H9 (cell line): ENCODE measurements at regions not wholly inside any gene's neighbourhood (a gene's known extent, or its start where the extent isn't known, plus 50 kb on each side); places are given as distances from the start of the nearest gene placed in this dataset.

Experiments
- DNase-seq: peaks from one replicate; pipeline ENCODE4 v3.0.0-alpha.2; 2017
- H2AFZ ChIP-seq: one replicate; pipeline ENCODE4 v1.6.1; 2013; ENCODE audit warnings: mild to moderate bottlenecking, low read length, control low read depth, moderate library complexity
- H2AK5ac ChIP-seq: 2 replicates; pipeline ENCODE4 v1.6.1; 2013; ENCODE audit warnings: low read length, control low read depth, mixed read lengths; ENCODE audit not compliant: insufficient read length
- H2BK120ac ChIP-seq: one replicate; pipeline ENCODE4 v1.6.1; 2013; ENCODE audit warnings: low read depth, mild to moderate bottlenecking, low read length, control low read depth, inconsistent platforms; ENCODE audit not compliant: poor library complexity, severe bottlenecking
- H2BK12ac ChIP-seq: 2 replicates; pipeline ENCODE4 v1.6.1; 2013; ENCODE audit warnings: low read length, control low read depth, mixed read lengths, low read depth; ENCODE audit not compliant: insufficient read length
- H2BK15ac ChIP-seq: 2 replicates; pipeline ENCODE4 v1.6.1; 2013; ENCODE audit warnings: low read depth, low read length, control low read depth
- H2BK20ac ChIP-seq: one replicate; pipeline ENCODE4 v1.6.1; 2013; ENCODE audit warnings: low read depth, mild to moderate bottlenecking, low read length, control low read depth, inconsistent platforms; ENCODE audit not compliant: poor library complexity, severe bottlenecking
- H2BK5ac ChIP-seq: 2 replicates; pipeline ENCODE4 v1.6.1; 2013; ENCODE audit warnings: low read length, control low read depth, mixed read lengths; ENCODE audit not compliant: insufficient read length
- H3K14ac ChIP-seq: 2 replicates; pipeline ENCODE4 v1.6.1; 2013; ENCODE audit warnings: low read length, control low read depth; ENCODE audit not compliant: insufficient read depth
- H3K18ac ChIP-seq: 2 replicates; pipeline ENCODE4 v1.6.1; 2013; ENCODE audit warnings: low read depth, mild to moderate bottlenecking, mixed read lengths, low read length, control low read depth; ENCODE audit not compliant: insufficient read length
- H3K23ac ChIP-seq: 2 replicates; pipeline ENCODE4 v1.6.1; 2013; ENCODE audit warnings: low read length, control low read depth, mixed read lengths, low read depth; ENCODE audit not compliant: insufficient read length
- H3K23me2 ChIP-seq: 2 replicates; pipeline ENCODE4 v1.6.1; 2013; ENCODE audit warnings: low read depth, mild to moderate bottlenecking, mixed read lengths, low read length, control low read depth; ENCODE audit not compliant: insufficient read length, poor library complexity, severe bottlenecking
- H3K27ac ChIP-seq: 2 replicates; pipeline ENCODE4 v1.5.1; 2013; ENCODE audit warnings: low read length, control low read depth, mixed read lengths, low read depth; ENCODE audit not compliant: insufficient read length
- H3K27me3 ChIP-seq: 2 replicates; pipeline ENCODE4 v1.6.1; 2013; ENCODE audit warnings: low read length, control low read depth, inconsistent platforms; ENCODE audit not compliant: insufficient read depth
- H3K4ac ChIP-seq: 2 replicates; pipeline ENCODE4 v1.6.1; 2013; ENCODE audit warnings: low read depth, mild to moderate bottlenecking, control low read depth, inconsistent platforms, low read length, moderate library complexity
- H3K4me1 ChIP-seq: 2 replicates; pipeline ENCODE4 v1.6.1; 2013; ENCODE audit warnings: low read length, control low read depth, inconsistent platforms; ENCODE audit not compliant: insufficient read depth
- H3K4me2 ChIP-seq: 2 replicates; pipeline ENCODE4 v1.6.1; 2013; ENCODE audit warnings: low read length, control low read depth, mixed read lengths; ENCODE audit not compliant: insufficient read length, insufficient read depth
- H3K56ac ChIP-seq: 2 replicates; pipeline ENCODE4 v1.6.1; 2013; ENCODE audit warnings: low read depth, mild to moderate bottlenecking, mixed read lengths, low read length, control low read depth; ENCODE audit not compliant: insufficient read length
- H3K79me1 ChIP-seq: 2 replicates; pipeline ENCODE4 v1.6.1; 2013; ENCODE audit warnings: low read depth, mild to moderate bottlenecking, moderate library complexity, low read length, control low read depth, inconsistent platforms; ENCODE audit not compliant: insufficient read depth, poor library complexity, severe bottlenecking
- H3K79me2 ChIP-seq: 2 replicates; pipeline ENCODE4 v1.6.1; 2013; ENCODE audit warnings: low read length, control low read depth, inconsistent platforms; ENCODE audit not compliant: insufficient read depth
- H3K9ac ChIP-seq: 2 replicates; pipeline ENCODE4 v1.6.1; 2013; ENCODE audit warnings: low read length, control low read depth, mixed read lengths; ENCODE audit not compliant: insufficient read length; ENCODE audit errors: extremely low read depth
- H3K9me3 ChIP-seq: one replicate; pipeline ENCODE4 v1.6.1; 2013; ENCODE audit warnings: low read depth, low read length, inconsistent platforms; ENCODE audit not compliant: control insufficient read depth
- H3T11ph ChIP-seq: one replicate; pipeline ENCODE4 v1.6.1; 2013; ENCODE audit warnings: mild to moderate bottlenecking, low read length, control low read depth, inconsistent platforms
- H4K20me1 ChIP-seq: one replicate; pipeline ENCODE4 v1.6.1; 2013; ENCODE audit not compliant: control insufficient read depth, insufficient read length, insufficient read depth
- H4K5ac ChIP-seq: 2 replicates; pipeline ENCODE4 v1.6.1; 2013; ENCODE audit warnings: low read depth, mild to moderate bottlenecking, mixed read lengths, low read length, control low read depth; ENCODE audit not compliant: insufficient read length
- H4K8ac ChIP-seq: replicated peaks from 2 replicates; pipeline ENCODE4 v1.6.1; 2013; ENCODE audit warnings: low read length, control low read depth, mixed read lengths, low read depth; ENCODE audit not compliant: insufficient read length
- H4K91ac ChIP-seq: 2 replicates; pipeline ENCODE4 v1.6.1; 2013; ENCODE audit warnings: low read depth, mild to moderate bottlenecking, moderate library complexity, mixed read lengths, low read length, control low read depth; ENCODE audit not compliant: insufficient read length
- H3K27ac Mint-ChIP-seq, 3 experiments: 2 replicates in 2 of 3; 3 replicates in 1 of 3; pipeline ENCODE4 v1.8.0; 2020 to 2021; ENCODE audit warnings: mixed read lengths in 3 of 3, mild to moderate bottlenecking in 1 of 3, moderate library complexity in 1 of 3
- H3K27me3 Mint-ChIP-seq: 2 replicates; pipeline ENCODE4 v1.8.0; 2021; ENCODE audit warnings: low read depth, mild to moderate bottlenecking, moderate library complexity, mixed read lengths
- H3K36me3 Mint-ChIP-seq, 3 experiments: 2 replicates in 2 of 3; 3 replicates in 1 of 3; pipeline ENCODE4 v1.8.0; 2020 to 2021; ENCODE audit warnings: low read depth in 3 of 3, mixed read lengths in 3 of 3; ENCODE audit not compliant: insufficient read depth in 1 of 3
- H3K4me1 Mint-ChIP-seq, 2 experiments: 2 replicates each; pipeline ENCODE4 v1.8.0; 2020; ENCODE audit warnings: mixed read lengths in 2 of 2
- H3K4me3 Mint-ChIP-seq, 2 experiments: 2 replicates in 1 of 2; 3 replicates in 1 of 2; pipeline ENCODE4 v1.8.0; 2020 to 2021; ENCODE audit warnings: mild to moderate bottlenecking in 2 of 2, mixed read lengths in 2 of 2, moderate library complexity in 1 of 2
- H3K9me3 Mint-ChIP-seq, 2 experiments: 2 replicates in 1 of 2; 3 replicates in 1 of 2; pipeline ENCODE4 v1.8.0; 2020; ENCODE audit warnings: mild to moderate bottlenecking in 2 of 2, mixed read lengths in 2 of 2, moderate library complexity in 1 of 2
- WGBS: extraction: QIAGEN DNeasy Blood & Tissue Kit; methylation state at CpG from one replicate; pipeline ENCODE4 v1.1.7; 2013; ENCODE audit warnings: missing lambda C conversion rate, low lambda C conversion rate, mixed read lengths; ENCODE audit not compliant: insufficient read length; ENCODE audit errors: extremely low coverage; 5-methylcytosine and 5-hydroxymethylcytosine counted together
- TF ChIP-seq, protein P1 (sequence below): fragments of 200-600 bp; sonication (generic); conservative IDR thresholded peaks from 3 replicates; pipeline ENCODE4 v1.8.0; 2021; ENCODE audit warnings: antibody characterized with exemption, mild to moderate bottlenecking

DNA sequence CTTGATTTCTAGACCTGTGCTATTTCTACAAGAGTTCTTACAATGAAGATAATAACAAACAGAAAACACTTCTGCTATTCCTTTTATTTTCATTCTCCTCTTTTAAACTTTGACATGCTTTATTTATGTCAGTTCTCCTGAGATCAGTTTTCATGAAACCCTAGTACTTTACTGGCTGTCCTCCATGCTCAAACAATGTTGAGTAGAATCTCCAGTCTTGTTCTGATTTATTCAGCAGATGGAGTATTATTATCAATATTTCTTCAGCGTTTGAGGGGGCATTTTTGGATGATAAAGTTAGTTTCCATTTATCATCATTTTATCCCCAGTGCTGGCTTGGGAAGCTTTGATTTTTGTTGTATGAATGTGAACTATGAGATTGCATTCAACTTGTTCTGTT lies 85.9 kb upstream of the WARS2 start:
- Mint-ChIP-seq H3K36me3 (no peaks in the 10 kb centered on the region), H3K4me1 (peaks cover 10 to 13% of the 10 kb centered on the region in 2 experiments), H3K27me3 (no peaks in the 10 kb centered on the region), H3K9me3 (no peaks in the 10 kb centered on the region), H3K27ac (no peak overlapping the region), H3K4me3 (no peak overlapping the region)
- no peaks in the 10 kb centered on the region for H3K23me2 ChIP-seq
- no peak overlapping the region for H3K18ac ChIP-seq
- no peaks in the 10 kb centered on the region for H3K79me1 ChIP-seq
- no peak overlapping the region for H3K14ac ChIP-seq
- H3K4ac ChIP-seq = no peak overlapping the region
- H3K4me1 ChIP-seq = no peaks in the 10 kb centered on the region
- WGBS = no CpG with 5 or more reads among the region's 1 CpG
- no peak overlapping the region for H4K5ac ChIP-seq
- no peak overlapping the region for H4K8ac ChIP-seq
- H3T11ph ChIP-seq = no peak overlapping the region
- H2AFZ ChIP-seq = no peak overlapping the region
- H2BK5ac ChIP-seq = no peak overlapping the region
- no peak overlapping the region for H3K27ac ChIP-seq
- no peak overlapping the region for H4K91ac ChIP-seq
- H2AK5ac ChIP-seq = no peak overlapping the region
- H2BK20ac ChIP-seq = no peak overlapping the region
- no peak overlapping the region for H2BK120ac ChIP-seq
- no peaks in the 10 kb centered on the region for H4K20me1 ChIP-seq
- DNase-seq = no peak
- TF ChIP-seq, protein P1, sequence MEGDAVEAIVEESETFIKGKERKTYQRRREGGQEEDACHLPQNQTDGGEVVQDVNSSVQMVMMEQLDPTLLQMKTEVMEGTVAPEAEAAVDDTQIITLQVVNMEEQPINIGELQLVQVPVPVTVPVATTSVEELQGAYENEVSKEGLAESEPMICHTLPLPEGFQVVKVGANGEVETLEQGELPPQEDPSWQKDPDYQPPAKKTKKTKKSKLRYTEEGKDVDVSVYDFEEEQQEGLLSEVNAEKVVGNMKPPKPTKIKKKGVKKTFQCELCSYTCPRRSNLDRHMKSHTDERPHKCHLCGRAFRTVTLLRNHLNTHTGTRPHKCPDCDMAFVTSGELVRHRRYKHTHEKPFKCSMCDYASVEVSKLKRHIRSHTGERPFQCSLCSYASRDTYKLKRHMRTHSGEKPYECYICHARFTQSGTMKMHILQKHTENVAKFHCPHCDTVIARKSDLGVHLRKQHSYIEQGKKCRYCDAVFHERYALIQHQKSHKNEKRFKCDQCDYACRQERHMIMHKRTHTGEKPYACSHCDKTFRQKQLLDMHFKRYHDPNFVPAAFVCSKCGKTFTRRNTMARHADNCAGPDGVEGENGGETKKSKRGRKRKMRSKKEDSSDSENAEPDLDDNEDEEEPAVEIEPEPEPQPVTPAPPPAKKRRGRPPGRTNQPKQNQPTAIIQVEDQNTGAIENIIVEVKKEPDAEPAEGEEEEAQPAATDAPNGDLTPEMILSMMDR = no peak
- no peak overlapping the region for H3K23ac ChIP-seq
- no peaks in the 10 kb centered on the region for H3K79me2 ChIP-seq
- no peak overlapping the region for H2BK12ac ChIP-seq
- H3K56ac ChIP-seq = no peak overlapping the region
- no peak overlapping the region for H3K4me2 ChIP-seq
- no peak overlapping the region for H3K9ac ChIP-seq
- no peaks in the 10 kb centered on the region for H3K9me3 ChIP-seq
- no peak overlapping the region for H2BK15ac ChIP-seq
- H3K27me3 ChIP-seq = no peaks in the 10 kb centered on the region
